ENCODE measurements at regions not wholly inside any gene's neighbourhood (a gene's known extent, or its start where the extent isn't known, plus 50 kb on each side); places are given as distances from the start of the nearest gene placed in this dataset.

DNA sequence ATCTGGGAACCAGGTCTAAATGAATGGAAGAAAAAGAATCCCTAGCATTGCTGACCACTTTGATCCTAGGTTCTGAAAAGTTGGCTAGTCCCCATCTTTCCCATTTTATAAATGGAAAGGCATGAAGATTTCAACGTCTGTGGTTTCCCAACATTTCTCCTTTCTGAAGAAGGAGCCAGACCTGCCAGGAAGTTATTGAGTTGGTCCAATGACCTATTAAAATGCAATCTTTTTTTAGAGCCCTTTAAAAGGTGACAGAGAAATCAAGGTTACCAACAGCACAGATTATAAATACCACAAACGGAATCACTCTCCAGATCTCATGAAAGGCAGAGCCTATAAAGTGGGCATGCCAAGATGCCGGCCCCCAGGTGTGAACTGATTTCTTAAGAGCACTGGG is 505.6 kb upstream of the THBS1 start:
- in situ Hi-C loops (cut with HindIII; ENCODE audit: low pct_unique_long_range_greater_than_20kb, low sequenced_read_pairs), result no loop called here
- BruUV-seq (replicated peaks), result no TSS peak
- CTCF ChIA-PET, result no interaction called here

DNA sequence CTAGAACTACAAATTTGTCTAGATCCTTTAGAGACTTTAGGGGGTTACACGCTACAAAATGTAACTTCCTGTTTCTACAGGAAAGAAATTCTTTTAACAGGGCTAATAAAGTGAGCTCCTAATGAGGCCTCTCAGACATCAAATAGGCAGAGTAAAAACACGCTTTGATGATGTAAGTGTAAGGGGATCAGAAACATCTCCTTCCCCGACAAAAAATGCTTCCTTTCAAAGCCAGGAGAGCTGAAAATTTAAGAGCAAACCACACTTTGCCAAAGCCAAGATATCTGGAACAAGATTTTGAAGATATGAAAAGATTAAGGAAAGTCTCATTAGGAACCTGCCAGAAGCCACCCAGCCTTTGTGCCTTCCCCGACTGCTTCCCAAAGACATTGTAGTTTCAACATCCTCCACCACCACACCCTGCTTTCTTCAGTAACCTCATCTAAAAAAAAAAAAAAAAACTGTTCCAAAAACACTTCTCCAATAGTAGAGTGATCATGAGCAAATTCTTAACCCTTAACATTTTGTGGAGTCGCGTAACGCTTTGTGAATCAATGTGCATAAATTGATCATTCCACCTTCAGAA is 505.0 kb upstream of the THBS1 start:
- in situ Hi-C loops (cut with HindIII; ENCODE audit: low pct_unique_long_range_greater_than_20kb, low sequenced_read_pairs), result no loop called here
- BruUV-seq (replicated peaks), result no TSS peak

More for the DNA sequence above, 505.6 kb upstream of the THBS1 start:
- Histone ChIP-seq H3K27me3 (ENCODE audit: control insufficient read depth, insufficient read depth, low read length) (no peaks in the 10 kb centered on the region), H3K4me3 (ENCODE audit: low read depth in 2 of 2, low read length in 2 of 2) (no peak overlapping the region), H3K36me3 (ENCODE audit: control insufficient read depth, insufficient read depth, low read length) (no peaks in the 10 kb centered on the region), H3K4me1 (ENCODE audit: control insufficient read depth, insufficient read depth, low read length) (no peaks in the 10 kb centered on the region), H3K9me3 (ENCODE audit: control insufficient read depth, insufficient read depth, low read depth, low read length) (no peaks in the 10 kb centered on the region), H3K27ac (ENCODE audit: low read length) (no peak overlapping the region)
- POLR2A ChIA-PET, result no interaction called here
- ATAC-seq, result no peak
- TF ChIP-seq, protein P1, sequence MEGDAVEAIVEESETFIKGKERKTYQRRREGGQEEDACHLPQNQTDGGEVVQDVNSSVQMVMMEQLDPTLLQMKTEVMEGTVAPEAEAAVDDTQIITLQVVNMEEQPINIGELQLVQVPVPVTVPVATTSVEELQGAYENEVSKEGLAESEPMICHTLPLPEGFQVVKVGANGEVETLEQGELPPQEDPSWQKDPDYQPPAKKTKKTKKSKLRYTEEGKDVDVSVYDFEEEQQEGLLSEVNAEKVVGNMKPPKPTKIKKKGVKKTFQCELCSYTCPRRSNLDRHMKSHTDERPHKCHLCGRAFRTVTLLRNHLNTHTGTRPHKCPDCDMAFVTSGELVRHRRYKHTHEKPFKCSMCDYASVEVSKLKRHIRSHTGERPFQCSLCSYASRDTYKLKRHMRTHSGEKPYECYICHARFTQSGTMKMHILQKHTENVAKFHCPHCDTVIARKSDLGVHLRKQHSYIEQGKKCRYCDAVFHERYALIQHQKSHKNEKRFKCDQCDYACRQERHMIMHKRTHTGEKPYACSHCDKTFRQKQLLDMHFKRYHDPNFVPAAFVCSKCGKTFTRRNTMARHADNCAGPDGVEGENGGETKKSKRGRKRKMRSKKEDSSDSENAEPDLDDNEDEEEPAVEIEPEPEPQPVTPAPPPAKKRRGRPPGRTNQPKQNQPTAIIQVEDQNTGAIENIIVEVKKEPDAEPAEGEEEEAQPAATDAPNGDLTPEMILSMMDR (IDR thresholded peaks at IDR 0.05), result no peak
- no peak for TF ChIP-seq POLR2AphosphoS5 (IDR thresholded peaks at IDR 0.05; ENCODE audit: low read depth, low read length)
- no peak for TF ChIP-seq TCF7L2 (IDR thresholded peaks at IDR 0.05; ENCODE audit: low read depth, low read length)
- TF ChIP-seq, protein P2, sequence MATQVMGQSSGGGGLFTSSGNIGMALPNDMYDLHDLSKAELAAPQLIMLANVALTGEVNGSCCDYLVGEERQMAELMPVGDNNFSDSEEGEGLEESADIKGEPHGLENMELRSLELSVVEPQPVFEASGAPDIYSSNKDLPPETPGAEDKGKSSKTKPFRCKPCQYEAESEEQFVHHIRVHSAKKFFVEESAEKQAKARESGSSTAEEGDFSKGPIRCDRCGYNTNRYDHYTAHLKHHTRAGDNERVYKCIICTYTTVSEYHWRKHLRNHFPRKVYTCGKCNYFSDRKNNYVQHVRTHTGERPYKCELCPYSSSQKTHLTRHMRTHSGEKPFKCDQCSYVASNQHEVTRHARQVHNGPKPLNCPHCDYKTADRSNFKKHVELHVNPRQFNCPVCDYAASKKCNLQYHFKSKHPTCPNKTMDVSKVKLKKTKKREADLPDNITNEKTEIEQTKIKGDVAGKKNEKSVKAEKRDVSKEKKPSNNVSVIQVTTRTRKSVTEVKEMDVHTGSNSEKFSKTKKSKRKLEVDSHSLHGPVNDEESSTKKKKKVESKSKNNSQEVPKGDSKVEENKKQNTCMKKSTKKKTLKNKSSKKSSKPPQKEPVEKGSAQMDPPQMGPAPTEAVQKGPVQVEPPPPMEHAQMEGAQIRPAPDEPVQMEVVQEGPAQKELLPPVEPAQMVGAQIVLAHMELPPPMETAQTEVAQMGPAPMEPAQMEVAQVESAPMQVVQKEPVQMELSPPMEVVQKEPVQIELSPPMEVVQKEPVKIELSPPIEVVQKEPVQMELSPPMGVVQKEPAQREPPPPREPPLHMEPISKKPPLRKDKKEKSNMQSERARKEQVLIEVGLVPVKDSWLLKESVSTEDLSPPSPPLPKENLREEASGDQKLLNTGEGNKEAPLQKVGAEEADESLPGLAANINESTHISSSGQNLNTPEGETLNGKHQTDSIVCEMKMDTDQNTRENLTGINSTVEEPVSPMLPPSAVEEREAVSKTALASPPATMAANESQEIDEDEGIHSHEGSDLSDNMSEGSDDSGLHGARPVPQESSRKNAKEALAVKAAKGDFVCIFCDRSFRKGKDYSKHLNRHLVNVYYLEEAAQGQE (IDR thresholded peaks at IDR 0.05; ENCODE audit: insufficient read depth in 1 of 2, low read depth in 2 of 2, low read length in 1 of 2), result no peak
- TF ChIP-seq SIN3A (IDR thresholded peaks at IDR 0.05; ENCODE audit: borderline replicate concordance, insufficient read depth, low read depth, low read length), result no peak
- DNase-seq (ENCODE audit: low read depth, low spot score), result no peak
- intact Hi-C loops (cut with micrococcal nuclease; ENCODE audit: unreplicated experiment), result no loop called here

More for the DNA sequence above, 505.0 kb upstream of the THBS1 start:
- intact Hi-C loops (cut with micrococcal nuclease; ENCODE audit: unreplicated experiment), result no loop called here
- CTCF ChIA-PET, result no interaction called here
- DNase-seq (ENCODE audit: low read depth, low spot score) (no peak), ATAC-seq (no peak)
- H3K4me3 ChIP-seq (ENCODE audit: low read depth in 2 of 2, low read length in 2 of 2), result no peak overlapping the region
- POLR2A ChIA-PET, result no interaction called here
- no peak overlapping the region for H3K27ac ChIP-seq (ENCODE audit: low read length)
- no peak for TF ChIP-seq POLR2AphosphoS5 (IDR thresholded peaks at IDR 0.05; ENCODE audit: low read depth, low read length)
- TF ChIP-seq TCF7L2 (IDR thresholded peaks at IDR 0.05; ENCODE audit: low read depth, low read length), result no peak
- TF ChIP-seq SIN3A (IDR thresholded peaks at IDR 0.05; ENCODE audit: borderline replicate concordance, insufficient read depth, low read depth, low read length), result no peak
- TF ChIP-seq, protein P1 (IDR thresholded peaks at IDR 0.05), result no peak
- TF ChIP-seq, protein P2 (IDR thresholded peaks at IDR 0.05; ENCODE audit: insufficient read depth in 1 of 2, low read depth in 2 of 2, low read length in 1 of 2), result no peak
- no peaks in the 10 kb centered on the region for H3K36me3 ChIP-seq (ENCODE audit: control insufficient read depth, insufficient read depth, low read length)
- no peaks in the 10 kb centered on the region for H3K4me1 ChIP-seq (ENCODE audit: control insufficient read depth, insufficient read depth, low read length)
- H3K9me3 ChIP-seq (ENCODE audit: control insufficient read depth, insufficient read depth, low read depth, low read length), result no peaks in the 10 kb centered on the region
- no peaks in the 10 kb centered on the region for H3K27me3 ChIP-seq (ENCODE audit: control insufficient read depth, insufficient read depth, low read length)

All from Panc1 (cell line).